Stimulated activated CD8-positive, alpha-beta memory T cell treated with anti-CD3 and anti-CD28 coated beads, Interleukin-15, amount 100 ng/mL, for 1 hour (primary cell): ENCODE measurements at regions not wholly inside any gene's neighbourhood (a gene's known extent, or its start where the extent isn't known, plus 50 kb on each side); places are given as distances from the start of the nearest gene placed in this dataset.
"Not testable (repeated sequence)": the region's sequence is repeated elsewhere in the genome, so short reads cannot be mapped to it uniquely, and the experiment has no call there.

Source experiments
- DNase-seq: peaks from one replicate; pipeline ENCODE4 v3.0.0-alpha.2; 2020; ENCODE audit warnings: low read depth

DNA sequence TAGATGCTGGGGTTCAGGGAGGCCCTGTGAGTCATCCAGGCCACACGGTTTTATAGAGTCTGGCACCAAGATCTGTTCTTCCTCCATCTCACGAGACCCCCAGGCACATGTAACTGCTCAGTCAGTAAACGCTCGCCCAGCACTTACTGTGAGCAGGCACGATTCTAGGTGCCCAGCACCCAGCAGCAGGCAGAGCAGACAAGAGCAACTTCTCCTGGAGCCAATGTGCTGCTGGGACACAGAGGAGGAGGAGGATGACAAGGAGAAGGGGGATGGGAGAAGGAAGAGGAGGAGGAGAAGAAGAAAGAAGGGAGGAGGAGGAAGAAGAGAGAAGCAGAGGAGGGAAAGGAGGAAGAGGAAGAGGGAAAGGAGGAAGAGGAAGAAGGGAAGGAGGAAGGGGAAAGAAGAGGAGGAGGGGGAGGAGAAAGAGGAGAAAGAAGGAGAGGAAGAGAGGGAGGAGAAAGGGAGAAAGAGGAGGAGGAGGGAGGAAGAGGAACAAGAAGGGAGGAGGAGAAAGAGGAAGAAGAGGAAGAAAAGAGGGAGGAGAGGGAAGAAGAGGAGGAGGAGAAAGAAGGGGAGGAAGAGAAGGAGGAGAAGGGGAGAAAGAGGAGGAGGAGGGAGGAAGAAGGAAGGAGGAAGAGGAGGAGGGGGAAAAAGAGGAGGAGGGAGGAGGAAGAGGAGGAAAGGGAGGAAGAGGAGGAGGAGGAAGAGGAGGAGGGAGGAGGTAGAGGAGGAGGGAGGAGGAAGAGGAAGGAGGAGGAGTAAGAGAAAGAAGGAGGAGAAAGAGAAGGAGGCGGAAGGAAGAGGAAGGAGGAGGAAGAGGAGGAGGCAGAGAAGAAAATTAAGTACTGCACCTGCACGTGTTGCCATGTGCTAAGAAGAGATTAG, 77.6 kb upstream of the RTL6 start:
- DNase-seq = no peak

DNA sequence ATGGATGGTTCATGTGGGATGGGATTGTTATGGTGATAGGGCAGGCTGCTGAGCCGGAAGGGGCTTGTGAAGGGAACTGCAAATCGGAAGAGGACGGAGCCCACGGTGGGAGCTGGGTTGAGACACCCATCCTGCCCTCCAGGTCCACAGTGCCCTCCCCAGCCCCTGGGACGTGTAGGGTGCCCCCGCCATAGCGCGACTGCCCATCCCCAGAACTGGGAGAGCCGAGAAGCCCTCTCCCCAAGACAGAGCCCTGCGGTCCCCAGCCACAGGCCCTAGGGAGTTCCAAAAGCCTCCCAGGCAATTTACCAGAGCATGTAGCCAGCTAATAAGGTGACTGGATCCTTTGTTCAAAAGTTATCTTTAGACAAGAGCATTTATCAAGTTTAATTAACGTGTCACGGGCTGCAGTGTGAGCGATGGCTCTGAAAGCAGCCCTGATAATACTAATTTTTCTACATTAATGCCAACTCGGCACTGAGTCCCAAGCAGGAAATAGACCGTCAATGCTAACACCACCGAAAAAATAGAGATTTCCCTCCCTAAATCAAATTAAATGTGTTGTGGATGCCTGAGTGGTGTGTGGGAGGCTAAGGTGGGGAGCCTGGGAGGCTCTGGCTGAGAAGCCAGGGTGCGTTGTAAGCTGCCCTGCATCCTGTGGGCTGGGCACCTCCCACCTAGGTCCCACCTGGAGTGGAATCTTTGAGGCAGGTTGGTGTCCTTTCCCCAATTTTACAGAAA, 76.8 kb upstream of the RTL6 start:
- no peak for DNase-seq

DNA sequence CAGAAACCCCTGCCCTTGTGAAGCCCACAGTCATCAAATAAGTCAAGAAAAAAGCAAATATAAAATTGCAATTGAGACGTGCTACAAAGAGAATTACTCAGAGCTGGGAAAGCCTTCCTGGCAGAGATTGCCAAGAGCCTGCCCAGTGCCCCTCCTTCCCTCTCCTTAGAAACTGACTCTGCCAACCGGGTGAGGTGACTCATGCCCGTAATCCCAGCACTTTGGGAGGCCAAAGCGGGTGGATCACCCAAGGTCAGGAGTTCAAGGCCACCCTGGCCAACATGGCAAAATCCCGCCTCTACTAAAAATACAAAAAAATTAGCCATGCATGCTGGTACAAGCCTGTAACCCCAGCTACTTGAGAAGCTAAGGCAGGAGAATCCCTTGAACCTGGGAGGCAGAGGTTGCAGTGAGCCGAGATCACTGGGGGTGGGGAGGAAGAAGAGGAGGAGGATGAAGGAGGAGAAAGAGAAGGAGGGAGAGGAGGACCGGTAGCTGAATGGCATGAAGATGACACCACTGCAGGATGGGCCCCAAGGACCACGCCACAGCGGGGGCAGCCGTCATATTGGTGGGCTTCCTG, 76.1 kb upstream of the RTL6 start:
- DNase-seq = no peak

DNA sequence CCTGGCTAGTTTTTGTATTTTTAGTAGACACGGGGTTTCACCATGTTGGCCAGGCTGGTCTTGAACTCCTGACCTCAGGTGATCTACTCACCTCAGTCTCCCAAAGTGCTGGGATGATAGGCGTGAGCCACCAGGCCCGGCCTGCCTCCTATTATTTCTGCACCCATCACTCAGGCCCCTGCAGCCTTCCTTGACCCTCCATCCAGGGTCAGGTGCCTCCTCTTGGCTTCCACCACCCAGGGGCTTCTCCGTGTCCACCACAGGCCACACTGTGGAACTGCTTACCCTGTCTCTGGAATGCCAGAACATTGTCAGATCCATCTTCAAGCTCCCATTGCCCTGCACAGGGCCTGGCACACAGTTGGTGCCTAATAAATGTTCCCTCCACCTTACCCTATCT, 75.4 kb upstream of the RTL6 start:
- no peak for DNase-seq

DNA sequence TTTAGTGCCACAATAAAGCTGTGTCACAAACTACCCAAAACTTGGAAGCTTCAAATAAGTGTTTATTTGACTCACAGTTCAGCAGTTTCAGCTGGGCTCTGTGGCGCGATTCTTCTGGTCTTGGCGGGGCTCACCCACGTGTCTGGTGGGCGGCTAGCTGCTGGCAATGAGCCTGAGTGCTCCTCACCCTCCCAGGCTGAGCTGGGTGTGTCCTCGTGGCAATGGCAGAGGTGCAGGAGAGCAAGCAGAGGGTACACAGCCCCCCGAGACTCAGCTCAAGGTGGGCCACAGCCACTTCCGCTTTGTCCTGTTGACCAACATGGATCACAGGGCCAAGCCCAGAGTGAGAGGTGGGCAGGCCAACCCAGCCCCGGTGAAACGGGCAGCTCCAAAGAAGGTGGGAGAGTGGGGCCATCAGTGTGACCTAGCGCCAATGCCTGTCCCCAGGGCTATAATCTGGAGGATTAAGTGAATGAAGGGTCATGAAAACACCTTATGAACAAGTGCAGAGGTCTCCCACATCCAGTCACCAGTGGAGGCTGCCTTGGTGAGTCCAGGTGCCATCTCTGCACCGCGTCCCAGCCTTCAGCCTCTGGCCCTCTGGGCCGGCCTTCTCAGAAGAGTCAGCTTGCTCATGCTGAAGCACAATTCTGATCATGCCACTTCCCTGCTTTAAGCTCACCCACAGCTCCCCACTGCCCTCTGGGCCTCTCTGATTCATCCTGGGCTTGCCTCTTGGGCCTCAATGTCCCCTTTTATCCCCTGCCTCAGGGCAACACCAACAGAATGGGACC, 74.6 kb upstream of the RTL6 start:
- no peak for DNase-seq

DNA sequence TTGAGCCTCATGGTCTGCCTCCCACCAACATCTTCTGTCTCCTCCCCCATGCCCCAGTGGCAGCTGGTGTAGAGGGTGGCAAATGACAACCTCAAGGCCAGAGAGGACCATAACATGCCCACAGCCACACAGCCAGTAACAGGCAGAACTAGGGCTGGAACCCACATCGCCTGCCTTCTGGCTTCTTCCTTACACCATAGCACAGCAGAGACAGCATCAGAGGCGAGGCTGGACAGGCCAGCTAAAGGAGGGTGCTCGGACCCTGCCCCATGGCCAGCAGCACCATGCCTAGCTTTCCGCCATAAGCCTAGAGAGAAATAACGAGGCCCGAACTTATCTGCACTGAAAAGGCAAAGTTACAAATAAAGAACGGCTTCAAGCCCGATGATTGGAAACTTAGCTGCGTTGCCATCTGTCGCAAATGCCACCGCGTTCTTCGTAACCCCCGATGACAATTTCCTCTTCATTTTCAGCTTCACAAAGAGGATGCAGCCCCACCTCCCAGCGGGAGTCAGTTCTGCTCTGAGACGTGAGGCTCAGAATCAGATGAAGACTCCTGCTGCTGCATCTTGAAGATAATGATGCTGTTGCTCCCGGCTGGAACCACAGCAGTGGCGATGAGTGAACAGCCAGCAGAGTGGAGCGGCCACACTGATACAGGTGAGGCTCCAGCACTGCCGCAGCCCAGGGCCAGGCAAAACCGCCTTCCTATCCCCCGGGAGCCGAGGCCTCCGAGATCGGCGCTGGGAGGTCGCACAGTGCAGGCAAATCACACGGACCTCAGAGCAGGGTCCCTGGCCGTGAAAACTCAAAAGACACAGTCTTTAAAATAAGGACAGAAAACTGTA, 73.8 kb upstream of the RTL6 start:
- no peak for DNase-seq

DNA sequence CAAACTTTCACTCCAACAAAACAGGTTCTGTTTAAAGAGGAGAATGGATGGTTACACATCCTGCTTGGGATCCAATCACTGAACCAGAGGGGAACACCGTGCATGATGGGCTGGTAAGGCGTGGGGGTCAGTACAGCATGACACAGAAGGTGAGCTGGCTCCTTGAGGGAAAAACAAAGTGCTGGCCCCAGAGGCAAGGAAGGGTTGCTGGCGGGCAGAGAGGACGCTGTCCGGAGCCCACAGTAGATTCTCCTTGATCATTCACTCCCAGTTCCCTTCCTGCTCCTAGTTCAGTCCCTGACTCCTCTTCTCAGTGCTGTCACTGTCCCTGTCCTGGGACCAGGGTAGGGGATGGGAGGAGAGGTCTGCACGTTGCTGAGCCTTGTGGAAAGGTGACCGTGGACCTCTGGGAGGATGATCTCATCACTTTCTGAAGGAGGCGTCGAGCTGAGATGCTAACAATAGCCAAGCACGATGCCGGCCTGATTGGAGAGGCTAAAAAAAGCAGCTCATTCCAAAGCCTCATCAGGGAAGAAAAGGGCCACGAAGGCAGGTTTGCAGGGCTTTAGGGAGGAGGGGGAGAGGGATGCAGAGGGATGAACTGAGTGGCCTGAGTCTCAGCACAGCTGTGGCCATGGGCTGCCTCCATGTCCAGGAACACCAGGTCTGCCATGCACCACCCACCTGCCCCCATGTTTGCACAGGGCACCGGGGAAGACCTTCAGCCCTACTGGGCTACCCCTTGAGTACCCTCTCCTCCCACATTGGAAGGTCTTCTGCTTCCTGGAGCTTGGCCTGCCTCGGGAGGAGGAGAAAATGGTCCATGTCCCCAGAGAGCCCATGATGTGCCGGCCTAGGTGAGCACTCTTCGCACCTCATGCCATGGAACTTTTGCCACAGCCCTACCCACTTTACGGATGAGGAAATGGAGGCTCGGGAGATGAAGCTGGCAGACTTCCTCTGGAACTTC, 72.7 kb upstream of the RTL6 start:
- DNase-seq = no peak

DNA sequence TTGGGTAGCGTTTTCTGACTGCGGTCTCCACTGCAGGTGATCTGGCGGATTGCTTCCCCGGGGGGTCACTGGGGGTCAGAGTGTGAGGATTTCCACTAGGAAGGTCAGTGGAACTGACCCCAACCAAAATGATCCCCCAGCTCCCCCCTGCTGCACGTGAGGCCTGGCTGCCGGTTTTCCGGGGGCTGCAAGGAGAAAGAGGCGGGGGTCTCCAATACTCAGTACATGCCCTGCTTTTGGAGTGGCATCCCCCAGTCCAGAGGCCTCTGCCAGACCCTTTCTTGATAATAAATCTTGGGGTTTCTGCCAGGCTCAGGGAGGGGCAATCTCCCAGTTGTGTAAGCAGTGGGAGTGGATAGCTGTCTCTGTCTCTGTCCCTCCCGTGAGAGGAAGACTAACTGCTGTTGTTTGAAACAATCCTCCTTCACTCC, 71.5 kb upstream of the RTL6 start:
- no peak for DNase-seq

DNA sequence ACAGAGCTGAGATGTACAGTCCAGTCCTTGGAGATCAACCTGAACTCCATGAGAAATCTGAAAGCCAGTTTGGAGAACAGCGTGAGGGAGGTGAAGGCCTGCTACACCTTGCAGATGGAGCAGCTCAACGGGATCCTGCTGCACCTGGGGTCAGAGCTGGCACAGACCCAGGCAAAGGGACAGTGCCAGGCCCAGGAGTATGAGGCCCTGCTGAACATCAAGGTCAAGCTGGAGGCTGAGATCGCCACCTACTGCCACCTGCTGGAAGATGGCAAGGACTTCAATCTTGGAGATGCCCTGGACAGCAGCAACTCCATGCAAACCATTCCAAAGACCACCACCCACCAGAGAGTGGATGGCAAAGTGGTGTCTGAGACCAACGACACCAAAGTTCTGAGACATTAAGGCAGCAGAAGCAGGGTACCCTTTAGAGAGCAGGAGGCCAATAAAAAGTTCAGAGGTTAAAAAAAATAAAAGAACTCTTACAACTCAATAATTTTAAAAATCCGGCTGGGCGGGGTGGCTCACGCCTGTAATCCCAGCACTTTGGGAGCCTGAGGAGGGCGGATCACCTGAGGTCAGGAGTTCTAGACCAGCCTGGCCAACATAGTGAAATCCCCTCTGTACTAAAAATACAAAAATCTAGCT, 69.9 kb upstream of the RTL6 start:
- peak; percentile 19 for DNase-seq

DNA sequence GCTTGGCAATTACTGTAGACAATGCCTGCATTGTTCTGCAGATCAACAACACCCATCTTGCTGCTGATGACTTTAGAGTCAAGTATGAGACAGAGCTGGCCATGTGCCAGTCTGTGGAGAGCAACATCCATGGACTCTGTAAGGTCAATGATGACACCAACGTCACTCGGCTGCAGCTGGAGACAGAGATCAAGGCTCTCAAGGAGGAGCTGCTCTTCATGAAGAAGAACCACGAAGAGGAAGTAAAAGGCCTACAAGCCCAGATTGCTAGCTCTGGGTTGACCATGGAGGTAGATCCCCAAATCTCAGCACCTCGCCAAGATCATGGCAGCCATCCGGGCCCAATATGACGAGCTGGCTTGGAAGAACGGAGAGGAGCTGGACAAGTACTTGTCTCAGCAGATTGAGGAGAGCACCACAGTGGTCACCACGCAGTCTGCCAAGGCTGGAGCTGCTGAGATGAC, 69.4 kb upstream of the RTL6 start:
- not testable (repeated sequence) for DNase-seq

DNA sequence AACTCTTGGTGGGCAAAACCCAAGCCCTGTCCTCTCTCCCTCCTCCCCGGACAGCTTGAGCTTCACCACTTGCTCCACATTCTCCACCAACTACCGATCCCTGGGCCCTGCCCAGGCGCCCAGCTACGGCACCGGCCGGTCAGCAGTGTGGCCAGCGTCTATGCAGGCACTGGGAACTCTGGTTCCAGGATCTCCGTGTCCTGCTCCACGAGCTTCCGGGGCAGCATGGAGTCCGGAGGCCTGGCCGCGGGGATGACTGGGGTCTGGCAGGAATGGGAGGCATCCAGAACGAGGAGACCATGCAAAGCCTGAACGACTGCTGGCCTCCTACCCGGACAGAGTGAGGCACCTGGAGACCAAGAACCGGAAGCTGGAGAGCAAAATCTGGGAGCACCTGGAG, 68.9 kb upstream of the RTL6 start:
- DNase-seq = no peak

DNA sequence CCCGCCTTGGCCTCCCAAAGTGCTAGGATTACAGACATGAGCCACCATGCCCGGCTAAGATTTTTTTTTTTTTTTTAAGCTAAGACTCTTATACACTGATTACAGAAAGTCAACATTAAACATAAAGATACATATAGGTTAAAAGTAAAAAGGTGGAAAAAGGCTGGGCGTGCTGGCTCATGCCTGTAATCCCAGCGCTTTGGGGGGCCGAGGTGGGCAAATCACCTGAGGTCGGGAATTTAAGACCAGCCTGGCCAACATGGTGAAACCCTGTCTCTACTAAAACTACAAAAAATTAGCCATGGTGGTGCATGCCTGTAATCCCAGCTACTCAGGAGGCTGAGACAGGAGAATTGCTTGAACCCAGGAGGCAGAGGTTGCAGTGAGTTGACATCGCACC, 64.6 kb upstream of the RTL6 start:
- not testable (repeated sequence) for DNase-seq

DNA sequence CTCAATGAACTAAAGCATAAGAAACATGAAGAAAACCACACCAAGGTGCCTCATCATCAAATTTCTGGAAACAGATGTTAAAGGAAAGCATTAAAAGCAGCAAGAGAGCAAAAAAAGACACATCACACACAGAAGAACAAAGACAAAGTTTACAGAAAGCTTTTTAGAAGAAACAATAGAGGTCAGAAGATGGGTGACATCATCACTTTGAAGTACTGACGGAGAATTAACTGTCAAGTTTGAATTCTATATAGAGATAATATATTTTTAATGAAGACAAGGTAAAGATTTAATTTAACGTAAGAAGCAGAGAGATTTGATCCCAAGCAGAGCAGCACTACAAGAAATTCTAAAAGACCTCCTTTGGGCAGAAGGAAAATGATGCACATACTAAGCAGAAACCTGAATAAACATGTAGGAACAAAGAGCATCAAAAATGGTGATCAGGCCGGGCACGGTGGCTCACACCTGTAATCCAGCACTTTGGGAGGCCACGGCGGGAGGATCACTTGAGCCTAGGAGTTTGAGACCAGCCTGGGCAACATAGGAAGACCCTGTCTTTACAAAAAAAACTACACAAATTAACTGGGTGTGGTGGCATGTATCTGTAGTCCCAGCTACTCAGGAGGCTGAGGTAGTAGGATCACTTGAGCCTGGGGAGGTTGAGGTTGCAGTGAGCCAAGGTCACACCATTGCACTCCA, 63.3 kb upstream of the RTL6 start:
- DNase-seq = no peak

DNA sequence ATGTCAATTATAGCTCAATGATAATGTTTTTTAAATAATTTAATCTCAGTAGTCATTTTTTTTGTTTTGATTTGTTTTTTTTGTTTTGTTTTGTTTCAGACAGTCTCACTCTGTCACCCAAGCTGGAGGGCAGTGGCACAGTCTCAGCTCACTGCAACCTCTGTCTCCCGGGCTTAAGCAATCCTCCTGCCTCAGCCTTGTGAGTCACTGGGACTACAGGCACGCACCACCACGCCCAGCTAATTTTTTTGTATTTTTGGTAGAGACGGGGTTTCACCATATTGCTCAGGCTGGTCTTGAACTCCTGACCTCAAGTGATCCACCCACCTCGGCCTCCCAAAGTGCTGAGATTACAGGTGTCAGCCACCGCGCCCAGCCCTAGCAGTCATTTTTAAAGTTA, 60.6 kb upstream of the RTL6 start:
- DNase-seq = not testable (repeated sequence)

DNA sequence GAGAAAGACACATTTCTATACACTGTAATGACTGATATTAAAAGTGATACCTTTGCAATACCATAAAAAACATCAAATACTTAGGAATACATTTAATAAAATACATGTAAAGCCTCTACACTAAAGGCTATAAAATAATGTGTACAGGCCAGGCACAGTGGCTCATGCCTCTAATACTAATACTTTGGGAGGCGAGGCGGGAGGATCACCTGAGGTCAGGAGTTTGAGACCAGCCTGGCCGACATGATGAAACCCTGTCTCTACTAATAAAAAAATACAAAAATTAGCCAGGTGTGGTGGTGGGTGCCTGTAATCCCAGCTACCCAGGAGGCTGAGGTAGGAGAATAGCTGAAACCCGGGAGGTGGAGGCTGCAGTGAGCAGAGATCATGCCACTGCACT, 59.8 kb upstream of the RTL6 start:
- not testable (repeated sequence) for DNase-seq

DNA sequence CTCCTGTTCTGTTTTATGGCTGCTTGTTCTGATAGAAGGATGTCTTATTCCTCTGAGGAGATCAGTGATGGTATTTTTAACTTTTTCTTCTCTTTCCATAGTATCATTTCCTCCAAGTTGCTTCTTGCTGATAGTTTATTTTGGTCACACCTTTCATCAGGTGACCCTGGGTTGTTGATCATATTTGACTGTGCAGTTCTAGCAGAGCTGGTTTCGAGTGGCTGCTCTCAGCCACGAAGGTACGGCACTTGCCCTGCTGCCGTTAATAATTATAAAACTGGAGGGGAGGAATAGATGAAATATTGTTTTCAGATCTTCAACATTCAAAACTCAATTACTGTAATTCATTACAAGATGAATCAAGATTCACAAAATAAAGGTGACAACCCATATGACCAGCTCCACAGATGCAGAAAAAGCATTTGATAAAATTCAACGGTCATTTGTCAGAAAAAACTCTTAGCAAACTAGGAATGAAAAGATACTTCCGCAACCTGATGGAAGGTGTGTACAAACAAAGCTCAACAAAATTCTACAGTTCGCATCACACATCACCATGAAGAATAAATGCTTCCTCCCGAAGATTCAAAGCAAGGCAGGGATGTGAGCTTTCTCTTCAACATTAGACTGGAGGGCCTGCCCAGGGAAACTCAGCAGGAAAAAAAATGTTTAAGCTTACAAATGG, 59.2 kb upstream of the RTL6 start:
- no peak for DNase-seq

DNA sequence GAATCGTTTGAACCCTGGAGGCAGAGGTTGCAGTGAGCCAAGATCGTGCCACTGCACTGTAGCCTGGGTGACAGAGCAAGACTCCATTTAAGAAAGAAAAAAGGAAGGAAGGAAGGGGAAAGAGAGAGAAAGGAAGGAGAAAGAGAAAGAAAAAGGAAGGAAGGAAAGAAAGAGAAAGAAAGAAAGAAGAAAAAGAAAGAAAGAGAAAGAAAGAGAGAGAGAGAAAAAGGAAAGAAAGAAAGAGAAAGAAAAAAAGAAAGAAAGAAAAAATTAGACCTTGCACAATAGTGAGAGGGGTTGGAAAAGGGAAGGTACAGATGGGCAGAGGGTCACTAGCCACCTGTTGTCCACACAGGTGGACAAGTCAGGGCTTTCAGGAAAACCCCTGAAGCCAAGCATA, 57.6 kb upstream of the RTL6 start:
- DNase-seq = no peak

DNA sequence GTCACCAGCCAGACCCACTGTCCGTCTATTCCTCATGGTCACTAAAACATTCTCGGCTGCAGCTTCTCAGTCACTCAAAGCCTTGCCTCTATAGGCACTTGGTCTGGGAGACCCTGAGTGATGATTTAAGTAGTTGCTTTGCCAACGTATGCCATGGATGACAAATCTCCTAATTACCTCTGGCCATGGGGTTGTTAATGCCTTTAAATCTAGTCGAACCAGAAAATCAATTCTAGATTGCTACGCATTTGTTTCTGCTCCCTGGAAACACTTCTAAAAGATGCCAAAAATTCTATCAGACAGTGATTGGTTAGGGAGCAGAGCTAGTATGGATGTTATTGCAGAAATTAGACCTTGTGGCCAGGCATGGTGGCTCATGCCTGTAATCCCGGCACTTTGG, 57.0 kb upstream of the RTL6 start:
- no peak for DNase-seq
